SH-SY5Y (cell line): ENCODE measurements at regions not wholly inside any gene's neighbourhood (a gene's known extent, or its start where the extent isn't known, plus 50 kb on each side); places are given as distances from the start of the nearest gene placed in this dataset.

Source experiments
- GATA2 ChIP-seq: IDR thresholded peaks from 2 replicates; pipeline ENCODE4 v1.6.1; 2011; ENCODE audit warnings: mild to moderate bottlenecking, low read depth, low read length
- GATA3 ChIP-seq: IDR thresholded peaks from 2 replicates; pipeline ENCODE4 v1.6.1; 2011; ENCODE audit warnings: low read depth, mild to moderate bottlenecking, low read length, moderate library complexity

DNA sequence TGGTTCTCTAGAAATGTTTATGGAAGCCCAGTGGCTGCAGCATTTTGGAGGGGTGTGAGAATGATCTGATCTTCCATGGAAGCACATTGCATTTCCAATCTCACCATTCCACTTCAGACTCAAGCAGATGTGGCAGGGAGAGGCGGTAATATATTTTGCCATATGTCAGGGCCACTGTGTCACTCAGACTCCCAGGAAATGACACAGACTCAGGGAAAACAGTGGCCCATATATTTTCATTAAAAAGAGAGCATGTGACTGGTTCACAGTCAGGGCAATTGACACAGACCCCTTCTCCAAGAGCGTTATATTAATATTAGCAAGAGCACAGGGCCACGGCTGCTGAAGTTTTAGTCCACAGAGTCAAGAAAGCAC lies 149.3 kb upstream of the NRP1 start:
- TF ChIP-seq GATA2 = no peak

DNA sequence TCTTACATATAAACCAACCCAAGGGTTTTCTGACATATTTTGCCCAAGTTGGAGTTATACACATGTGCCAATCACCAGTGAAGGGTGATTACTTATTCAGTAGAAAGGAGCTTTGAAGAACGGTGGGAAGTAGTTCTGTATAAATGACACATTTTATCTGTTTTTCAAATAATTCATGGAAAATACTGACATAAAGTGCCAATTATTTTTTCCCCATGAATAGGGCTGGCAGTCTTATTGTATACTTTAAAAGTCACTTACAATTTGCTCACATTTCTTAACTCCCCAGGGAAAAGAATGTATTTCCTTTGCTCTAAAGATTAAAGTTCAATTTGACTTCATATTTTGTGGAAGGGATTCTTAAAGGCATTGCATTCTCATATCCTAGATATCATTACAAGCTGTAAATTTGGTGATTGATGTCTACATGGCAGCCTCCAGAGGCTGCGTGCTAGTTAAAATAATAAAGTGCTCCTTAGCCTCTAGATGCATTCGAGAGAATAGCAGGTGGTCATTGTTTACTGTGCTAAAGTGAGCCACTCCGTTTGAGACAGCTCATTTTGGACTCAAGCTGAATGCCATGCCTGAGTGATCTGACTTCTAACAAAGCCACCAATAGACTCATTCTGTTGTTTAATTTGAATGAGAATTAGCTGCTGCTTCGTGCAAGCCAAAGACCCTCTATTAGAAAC lies 148.8 kb upstream of the NRP1 start:
- TF ChIP-seq GATA3 (no peak), GATA2 (no peak)

DNA sequence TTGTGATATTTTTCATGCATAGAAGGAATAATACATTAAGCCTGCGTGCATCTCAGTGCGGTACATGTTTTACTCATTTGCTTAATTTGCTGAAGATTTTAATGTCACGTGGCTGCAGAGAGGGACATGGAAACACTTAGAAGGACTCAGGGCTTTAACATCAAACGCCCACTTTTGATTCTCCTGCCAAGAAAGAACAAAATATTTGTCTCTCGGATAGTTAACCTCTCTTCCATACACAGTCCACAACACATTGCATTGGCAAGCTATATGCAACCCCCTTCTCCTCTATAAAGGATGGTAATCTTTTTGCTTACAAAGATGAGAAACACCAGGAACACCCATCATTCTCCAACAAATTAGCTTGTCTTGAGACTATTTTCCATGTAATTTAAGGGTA lies 148.0 kb upstream of the NRP1 start:
- no peak for TF ChIP-seq GATA3
- no peak for TF ChIP-seq GATA2

DNA sequence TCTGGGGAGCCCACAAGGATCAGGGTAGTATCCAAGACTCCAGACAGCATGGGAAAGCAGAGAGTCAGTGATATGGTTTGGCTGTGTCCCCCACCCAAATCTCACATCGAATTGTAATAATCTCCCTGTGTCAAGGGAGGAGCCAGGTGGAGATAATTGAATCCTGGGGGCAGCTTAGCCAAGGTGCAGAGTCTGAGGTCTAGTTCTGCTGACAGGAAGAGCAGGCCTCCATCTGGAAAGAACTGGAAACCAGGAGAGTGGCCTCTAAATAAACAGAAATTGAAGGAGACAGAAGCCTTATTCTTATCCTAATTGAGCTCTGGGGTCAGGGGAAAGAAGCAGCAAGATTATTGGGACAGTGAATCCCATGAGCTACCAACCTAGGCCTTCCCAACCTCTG lies 146.7 kb upstream of the NRP1 start:
- TF ChIP-seq GATA2 (no peak), GATA3 (no peak)

DNA sequence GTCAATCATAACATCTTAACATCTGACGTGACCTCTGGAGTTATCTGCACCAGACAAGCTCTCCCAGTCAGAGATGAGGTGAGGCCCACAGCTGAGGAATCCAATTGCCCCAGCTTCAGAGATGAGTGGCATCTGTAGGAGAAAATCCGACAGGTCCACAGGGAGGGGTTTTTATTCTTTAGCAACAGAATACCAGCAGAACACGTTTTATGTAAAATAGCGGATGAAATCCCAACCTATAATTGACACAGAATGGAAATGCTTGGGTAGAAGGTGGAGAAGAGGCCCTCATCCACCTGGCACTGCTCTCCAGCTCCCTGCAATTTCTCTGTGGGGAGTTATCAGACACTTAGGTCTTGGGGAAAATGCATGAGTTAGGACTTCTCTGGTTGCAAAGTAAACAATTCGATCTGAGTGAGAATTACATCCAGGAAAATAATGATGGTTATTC lies 144.2 kb upstream of the NRP1 start:
- no peak for TF ChIP-seq GATA2
- TF ChIP-seq GATA3 = no peak

DNA sequence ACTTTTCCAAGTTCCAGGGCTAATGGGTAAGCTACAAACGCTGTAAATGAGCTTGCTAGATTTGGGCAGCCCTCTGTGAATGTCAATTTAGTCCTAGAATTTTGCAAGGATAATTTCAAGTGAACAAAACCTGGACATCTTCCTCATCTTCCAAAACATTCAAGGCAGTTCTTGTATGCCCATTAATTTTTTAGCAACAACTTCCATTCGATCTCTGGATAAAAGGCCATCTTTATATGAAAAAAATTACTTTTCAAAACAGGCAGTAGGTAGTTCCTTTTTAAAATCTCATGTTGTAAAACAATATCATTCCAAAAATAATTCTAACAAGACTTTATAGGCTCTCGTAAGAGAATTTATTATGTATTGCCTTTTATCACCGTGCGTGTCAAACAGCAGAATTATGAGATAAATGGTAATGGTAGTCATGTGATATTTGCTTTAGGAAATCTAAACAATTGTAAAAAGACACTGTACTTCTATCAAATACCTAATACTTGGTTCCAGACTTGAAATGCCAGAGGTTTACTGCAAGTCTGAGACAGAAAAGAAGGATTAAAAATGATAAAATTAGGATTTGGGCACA lies 143.7 kb upstream of the NRP1 start:
- TF ChIP-seq GATA3 = no peak
- TF ChIP-seq GATA2 = no peak

DNA sequence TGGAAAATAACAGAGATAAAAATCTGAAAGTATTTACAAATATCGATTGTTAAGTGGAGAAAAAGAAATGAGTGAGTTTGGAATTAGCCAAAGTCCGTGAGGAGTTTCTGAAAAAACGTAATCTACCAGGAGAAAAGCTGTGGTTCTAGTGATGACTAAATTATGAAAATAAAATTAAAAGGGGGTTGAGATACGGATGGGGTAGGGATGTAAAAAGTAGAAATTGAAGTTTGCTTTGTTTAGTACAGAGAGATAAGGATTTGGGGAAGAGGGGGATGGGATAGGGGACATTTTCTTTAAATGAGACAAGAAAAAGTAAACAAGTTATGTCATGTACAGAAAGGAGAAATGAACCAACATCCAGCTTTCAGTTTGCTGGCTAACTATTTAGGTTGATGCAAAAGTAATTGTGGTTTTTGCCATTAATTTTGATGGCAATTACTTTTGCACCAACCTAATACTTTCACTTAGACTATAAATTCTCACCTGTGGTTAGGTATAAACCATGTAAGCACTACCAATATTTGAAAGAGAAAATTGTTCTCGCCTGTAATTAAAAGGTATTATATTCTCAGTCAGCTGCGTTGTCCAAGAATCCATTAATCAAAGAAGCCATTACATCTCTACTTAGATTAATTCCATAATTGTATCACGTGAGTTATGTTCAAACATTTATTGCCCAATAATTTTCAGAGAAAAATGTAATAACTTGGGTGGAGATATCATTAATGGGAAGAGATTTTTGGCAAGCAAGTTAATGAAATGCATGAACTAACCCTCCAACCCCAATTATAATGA lies 143.0 kb upstream of the NRP1 start:
- no peak for TF ChIP-seq GATA3
- TF ChIP-seq GATA2 = no peak

DNA sequence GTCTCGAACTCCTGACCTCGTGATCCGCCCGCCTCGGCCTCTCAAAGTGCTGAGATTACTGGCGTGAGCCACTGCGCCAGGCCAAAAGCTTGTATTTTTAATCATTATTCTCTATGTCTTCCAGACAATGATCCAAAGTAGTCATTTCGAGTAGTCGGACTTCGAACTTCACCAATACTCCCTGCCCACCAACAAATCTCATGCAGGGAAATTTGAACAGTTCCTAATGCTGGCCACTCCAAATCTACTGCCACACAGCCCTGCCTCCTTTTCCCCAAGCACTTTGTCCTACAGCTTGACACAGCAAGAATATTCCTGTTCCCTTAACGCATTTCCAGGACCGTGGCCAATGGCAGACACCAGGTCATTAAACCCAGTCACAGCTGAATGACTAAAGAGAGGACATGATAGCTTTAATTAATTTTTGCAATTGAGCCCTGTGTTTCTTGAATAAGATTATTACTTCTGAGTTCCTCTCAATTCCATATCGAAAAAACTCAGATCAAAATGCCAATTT lies 142.3 kb upstream of the NRP1 start:
- TF ChIP-seq GATA3 (no peak), GATA2 (no peak)

DNA sequence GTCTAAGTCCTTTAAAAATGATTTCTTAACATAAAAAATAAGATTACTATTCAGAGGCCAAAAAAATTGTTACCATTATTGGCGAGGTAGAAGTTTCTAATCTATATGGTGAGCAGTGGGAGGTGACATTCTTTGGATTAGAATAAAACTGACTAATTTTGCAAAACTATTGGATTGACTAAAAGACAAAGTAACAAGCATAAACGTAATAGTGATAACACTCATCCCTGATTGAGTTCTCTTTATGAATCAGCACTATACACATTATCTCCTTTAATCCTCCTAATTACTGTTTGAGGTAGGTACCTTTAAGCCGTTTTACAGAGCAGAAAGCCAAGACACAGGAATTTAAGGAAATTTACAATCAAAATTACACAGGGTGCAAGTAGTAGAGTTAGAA lies 139.2 kb upstream of the NRP1 start:
- TF ChIP-seq GATA2 (no peak), GATA3 (no peak)

DNA sequence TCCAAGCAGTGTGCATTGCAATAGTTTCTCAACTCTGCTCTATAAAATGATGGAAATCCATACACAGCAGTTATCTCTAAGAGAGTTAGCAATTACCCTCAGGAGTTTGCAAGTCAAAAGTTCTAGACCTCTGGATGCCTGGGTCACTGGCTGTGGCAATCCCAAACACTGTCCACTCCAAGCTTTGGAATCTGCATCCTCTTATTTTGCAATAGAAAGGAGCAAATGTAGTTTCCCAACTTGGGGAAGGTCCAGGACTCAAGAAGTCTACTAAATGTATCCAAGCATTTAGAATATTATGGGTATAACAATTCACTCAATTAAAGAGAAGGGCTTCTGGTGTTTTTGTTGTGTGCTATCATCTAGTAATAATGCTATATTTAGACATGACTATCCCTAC lies 131.3 kb upstream of the NRP1 start:
- TF ChIP-seq GATA2 (no peak), GATA3 (no peak)

DNA sequence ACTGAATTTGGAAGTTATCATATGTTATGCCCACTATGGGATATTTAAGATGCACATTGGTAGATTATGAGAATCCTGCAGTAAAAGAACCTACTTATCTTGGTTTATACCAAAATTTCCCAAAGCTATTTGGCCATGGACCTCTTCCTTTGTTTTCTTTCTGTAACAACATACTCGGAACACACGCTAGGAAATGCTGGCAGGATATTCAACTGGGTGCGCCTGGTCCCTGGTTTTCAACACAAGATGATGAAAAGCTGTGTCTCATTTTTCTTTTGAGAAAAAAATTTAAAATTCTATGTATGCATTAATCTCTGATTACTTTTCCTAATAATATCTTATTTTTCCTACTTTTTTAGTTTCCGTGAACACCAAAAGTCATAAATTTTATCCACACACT lies 128.5 kb upstream of the NRP1 start:
- no peak for TF ChIP-seq GATA3
- TF ChIP-seq GATA2 = no peak

DNA sequence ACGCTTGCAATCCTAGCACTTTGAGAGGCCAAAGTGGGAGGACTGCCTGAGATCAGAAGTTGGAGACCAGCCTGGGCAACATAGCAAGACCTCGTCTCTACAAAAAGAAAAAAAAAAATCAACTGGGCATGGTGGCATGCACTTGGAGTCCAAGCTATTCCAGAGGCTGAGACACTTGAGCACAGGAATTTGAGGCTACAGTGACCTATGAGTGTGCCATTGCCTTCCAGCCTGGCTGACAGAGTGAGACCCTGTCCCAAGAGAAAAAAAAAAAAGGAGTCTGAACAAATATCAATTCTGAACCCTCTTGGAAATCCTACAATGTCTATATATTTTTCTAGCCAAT lies 126.8 kb upstream of the NRP1 start:
- TF ChIP-seq GATA2 (no peak), GATA3 (no peak)

DNA sequence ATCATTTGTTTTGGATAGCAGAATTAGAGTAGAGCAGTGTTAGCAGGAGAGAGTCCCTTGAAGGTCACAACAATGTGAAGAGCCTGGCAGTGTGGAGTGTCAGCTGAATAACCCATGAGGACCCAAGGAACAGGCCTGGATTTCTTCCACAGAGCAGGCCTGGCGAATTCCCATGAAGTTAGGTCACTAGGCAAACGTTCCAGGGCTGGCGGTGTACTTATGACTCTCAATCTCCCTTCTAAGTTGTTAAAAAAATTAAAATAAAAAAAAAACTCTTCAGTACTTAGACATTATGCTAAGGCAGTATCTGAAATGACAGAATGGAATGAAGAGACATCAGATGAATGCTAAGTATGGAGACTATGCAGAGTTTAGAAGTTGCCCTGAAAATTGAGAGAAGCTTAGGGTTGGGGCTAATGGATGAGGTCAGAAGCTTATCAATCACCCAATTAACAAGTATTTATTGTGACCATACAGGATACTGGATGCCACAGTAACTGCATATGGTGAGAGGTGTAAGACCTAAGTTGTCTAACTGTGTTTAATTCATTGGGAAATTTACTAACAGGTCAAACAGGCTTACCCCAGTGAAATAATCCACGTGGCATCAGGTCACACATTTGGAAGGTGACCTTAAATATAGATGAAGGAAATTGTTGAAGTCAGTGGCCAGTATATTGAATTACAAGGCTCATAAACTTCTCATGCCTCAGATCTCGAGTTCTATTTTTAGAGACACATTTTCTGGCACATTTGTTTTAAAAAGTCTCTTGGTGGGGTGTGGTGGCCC lies 126.2 kb upstream of the NRP1 start:
- no peak for TF ChIP-seq GATA2
- no peak for TF ChIP-seq GATA3

DNA sequence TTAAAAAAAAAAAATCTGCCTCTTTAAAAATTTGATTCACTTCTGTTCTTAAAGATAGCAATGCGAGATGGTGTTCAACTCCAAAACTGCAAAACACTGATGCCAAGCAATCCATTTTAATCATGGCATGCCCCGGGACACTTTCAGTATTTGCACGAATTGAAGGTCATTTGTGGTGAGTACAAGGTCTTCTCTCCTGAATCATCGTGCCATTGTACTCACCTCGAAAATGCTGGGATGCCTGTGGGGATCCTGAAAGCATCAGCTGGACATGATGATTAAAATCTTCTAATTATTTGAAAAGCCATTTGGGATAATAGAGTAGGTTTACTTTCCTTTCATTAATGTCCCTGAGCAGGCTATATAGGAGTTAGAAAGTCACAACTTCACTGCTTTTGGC lies 125.1 kb upstream of the NRP1 start:
- TF ChIP-seq GATA2 (no peak), GATA3 (no peak)

DNA sequence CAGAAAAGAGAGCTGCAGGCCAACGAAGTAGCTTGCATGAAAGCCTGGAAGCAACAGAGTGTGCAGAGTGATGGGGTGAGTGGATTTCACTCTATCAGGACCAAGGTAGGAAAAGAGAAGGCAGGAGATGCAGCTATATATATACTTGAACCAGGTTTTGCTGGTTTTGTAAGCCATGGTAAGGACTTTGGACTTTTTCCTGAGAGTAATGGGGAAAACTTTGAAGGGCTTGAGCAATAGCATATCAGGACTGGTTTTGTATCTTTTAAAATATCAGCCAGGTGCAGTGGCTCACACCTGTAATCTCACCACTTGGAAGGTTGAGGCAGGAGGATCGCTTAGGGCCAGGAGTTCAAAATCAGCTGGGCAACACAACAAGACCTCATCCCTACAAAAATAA lies 120.6 kb upstream of the NRP1 start:
- TF ChIP-seq GATA2 = no peak
- TF ChIP-seq GATA3 = no peak
